Thoracic aorta (tissue), 2 donors: ENCODE measurements at regions not wholly inside any gene's neighbourhood (a gene's known extent, or its start where the extent isn't known, plus 50 kb on each side); places are given as distances from the start of the nearest gene placed in this dataset.

Experiments
- ATAC-seq: fragments of 150-250 bp; one replicate; pipeline ENCODE4 v1.8.0; 2017; ENCODE audit warnings: low read depth; ENCODE audit not compliant: insufficient number of reproducible peaks, low FRiP score
- DNase-seq: peaks from one replicate; pipeline ENCODE4 v3.0.0-alpha.2; 2020; ENCODE audit warnings: low spot score
- H3K27ac ChIP-seq, 2 donors: fragments of 200-600 bp; sonication (generic); 1 replicate in 1 of 2; 2 replicates in 1 of 2; pipeline ENCODE4 v1.5.1; 2016; ENCODE audit warnings: mild to moderate bottlenecking in 2 of 2, moderate library complexity in 2 of 2
- H3K27me3 ChIP-seq: fragments of 200-600 bp; sonication (generic); replicated peaks from 2 replicates; pipeline ENCODE4 v1.6.0; 2016; ENCODE audit warnings: mild to moderate bottlenecking; ENCODE audit not compliant: insufficient read depth
- H3K36me3 ChIP-seq: fragments of 200-600 bp; sonication (generic); one replicate; pipeline ENCODE4 v1.5.1; 2016
- H3K4me1 ChIP-seq, 2 donors: fragments of 200-600 bp; sonication (generic); 1 replicate in 1 of 2; 2 replicates in 1 of 2; pipeline versions ENCODE4 v1.5.1 to v1.6.0; 2016; ENCODE audit warnings: low read depth in 2 of 2, mild to moderate bottlenecking in 1 of 2; ENCODE audit not compliant: control insufficient read depth in 1 of 2
- H3K4me3 ChIP-seq: fragments of 200-600 bp; sonication (generic); 2 replicates; pipeline ENCODE4 v1.5.1; 2016; ENCODE audit warnings: mild to moderate bottlenecking
- H3K9me3 ChIP-seq: fragments of 200-600 bp; sonication (generic); 2 replicates; pipeline ENCODE4 v1.5.1; 2016
- TF ChIP-seq, protein P1 (sequence below): fragments of 200-600 bp; sonication (generic); IDR thresholded peaks from one replicate; pipeline ENCODE4 v1.5.1; 2019; ENCODE audit warnings: antibody characterized with exemption

DNA sequence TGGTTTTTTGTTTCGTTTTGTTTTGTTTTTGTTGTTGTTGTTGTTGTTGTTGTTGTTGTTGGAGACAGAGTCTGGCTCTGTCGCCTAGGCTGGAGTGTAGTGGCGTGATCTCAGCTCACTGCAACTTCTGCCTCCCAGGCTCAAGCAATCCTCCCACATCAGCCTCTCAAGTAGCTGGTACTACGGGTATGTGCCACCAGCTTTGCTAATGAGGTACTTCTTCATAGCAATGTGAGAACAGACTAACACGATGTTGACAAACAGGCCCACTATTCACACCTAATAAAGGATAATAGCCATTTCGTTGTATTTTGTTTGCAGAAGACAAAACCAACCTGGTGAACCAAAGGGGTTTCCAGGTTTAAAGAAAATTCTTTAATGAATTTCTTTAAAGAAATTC is 130.9 kb downstream of the DIRAS2 start:
- Histone ChIP-seq H3K4me1 (no peaks in the 10 kb centered on the region), H3K27me3 (no peaks in the 10 kb centered on the region), H3K9me3 (no peaks in the 10 kb centered on the region), H3K36me3 (no peaks in the 10 kb centered on the region), H3K4me3 (no peak overlapping the region), H3K27ac (no peak overlapping the region)
- ATAC-seq (no peak), DNase-seq (no peak)
- TF ChIP-seq, protein P1, sequence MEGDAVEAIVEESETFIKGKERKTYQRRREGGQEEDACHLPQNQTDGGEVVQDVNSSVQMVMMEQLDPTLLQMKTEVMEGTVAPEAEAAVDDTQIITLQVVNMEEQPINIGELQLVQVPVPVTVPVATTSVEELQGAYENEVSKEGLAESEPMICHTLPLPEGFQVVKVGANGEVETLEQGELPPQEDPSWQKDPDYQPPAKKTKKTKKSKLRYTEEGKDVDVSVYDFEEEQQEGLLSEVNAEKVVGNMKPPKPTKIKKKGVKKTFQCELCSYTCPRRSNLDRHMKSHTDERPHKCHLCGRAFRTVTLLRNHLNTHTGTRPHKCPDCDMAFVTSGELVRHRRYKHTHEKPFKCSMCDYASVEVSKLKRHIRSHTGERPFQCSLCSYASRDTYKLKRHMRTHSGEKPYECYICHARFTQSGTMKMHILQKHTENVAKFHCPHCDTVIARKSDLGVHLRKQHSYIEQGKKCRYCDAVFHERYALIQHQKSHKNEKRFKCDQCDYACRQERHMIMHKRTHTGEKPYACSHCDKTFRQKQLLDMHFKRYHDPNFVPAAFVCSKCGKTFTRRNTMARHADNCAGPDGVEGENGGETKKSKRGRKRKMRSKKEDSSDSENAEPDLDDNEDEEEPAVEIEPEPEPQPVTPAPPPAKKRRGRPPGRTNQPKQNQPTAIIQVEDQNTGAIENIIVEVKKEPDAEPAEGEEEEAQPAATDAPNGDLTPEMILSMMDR, result no peak

DNA sequence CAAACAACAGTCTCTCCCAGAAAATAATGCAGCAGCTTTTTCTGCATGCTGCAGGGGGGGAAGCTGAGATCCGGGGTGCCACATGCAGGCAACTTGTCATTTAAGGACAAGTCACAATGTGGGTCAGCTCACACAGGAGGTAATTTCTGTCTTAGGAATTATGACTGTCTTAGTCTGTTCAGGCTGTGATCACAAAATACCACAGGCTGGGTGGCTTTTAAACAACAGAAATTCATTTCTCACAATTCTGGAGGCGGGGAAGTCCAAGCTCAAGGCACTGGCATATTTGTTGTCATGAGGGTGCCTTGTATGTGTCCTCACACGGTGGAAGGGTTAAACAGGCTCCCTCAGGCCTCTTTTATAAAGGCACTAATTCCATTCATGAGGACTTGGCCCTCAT is 127.7 kb downstream of the DIRAS2 start:
- no peak for DNase-seq
- TF ChIP-seq, protein P1, result no peak
- Histone ChIP-seq H3K27me3 (no peaks in the 10 kb centered on the region), H3K9me3 (no peaks in the 10 kb centered on the region), H3K27ac (no peak overlapping the region), H3K4me3 (no peak overlapping the region), H3K36me3 (no peaks in the 10 kb centered on the region), H3K4me1 (no peaks in the 10 kb centered on the region)
- no peak for ATAC-seq

DNA sequence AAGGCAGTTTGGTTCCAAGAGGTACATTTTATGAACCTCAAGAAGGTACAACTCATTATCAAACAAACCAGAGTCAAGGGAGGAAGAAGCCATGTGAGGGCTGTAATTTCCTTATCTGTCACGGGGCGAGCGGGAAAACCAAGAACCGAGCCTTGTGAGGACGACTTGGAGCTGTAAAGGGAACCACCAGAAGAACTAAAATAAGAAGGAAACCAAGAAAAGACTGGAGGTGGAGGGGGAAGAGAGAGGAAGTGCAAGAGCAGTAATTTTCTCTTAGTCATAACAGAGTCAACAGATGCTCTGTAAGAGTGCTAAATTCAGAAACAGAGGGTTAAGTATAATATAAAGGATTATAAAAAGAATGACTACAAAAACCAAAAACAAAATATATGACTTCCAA is 127.1 kb downstream of the DIRAS2 start:
- Histone ChIP-seq H3K4me3 (no peak overlapping the region), H3K9me3 (no peaks in the 10 kb centered on the region), H3K27ac (no peak overlapping the region), H3K4me1 (no peaks in the 10 kb centered on the region), H3K27me3 (no peaks in the 10 kb centered on the region), H3K36me3 (no peaks in the 10 kb centered on the region)
- DNase-seq, result no peak
- ATAC-seq, result no peak
- TF ChIP-seq, protein P1, result no peak

DNA sequence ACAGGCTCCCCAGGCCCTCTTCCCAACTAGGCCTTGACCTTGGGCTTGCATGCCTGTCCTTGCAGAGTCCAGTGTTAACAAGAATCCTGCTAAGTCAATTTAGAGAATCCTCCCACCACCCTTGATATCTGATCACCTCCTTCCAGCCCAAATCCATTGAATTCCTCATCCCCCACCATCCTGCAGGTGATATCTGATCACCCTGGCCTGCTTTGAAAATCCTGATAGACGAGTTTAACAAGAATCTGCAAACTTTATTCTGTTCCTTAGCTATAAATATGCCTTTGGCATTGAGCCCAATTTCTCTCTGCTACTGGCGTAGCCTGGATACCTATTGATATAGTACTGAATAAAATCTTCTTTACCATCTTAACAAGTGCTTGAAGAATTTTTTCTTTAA is 125.5 kb downstream of the DIRAS2 start:
- Histone ChIP-seq H3K27ac (no peak overlapping the region), H3K27me3 (no peaks in the 10 kb centered on the region), H3K36me3 (no peaks in the 10 kb centered on the region), H3K4me1 (no peaks in the 10 kb centered on the region), H3K4me3 (no peak overlapping the region), H3K9me3 (no peaks in the 10 kb centered on the region)
- ATAC-seq (no peak), DNase-seq (no peak)
- TF ChIP-seq, protein P1, result no peak

DNA sequence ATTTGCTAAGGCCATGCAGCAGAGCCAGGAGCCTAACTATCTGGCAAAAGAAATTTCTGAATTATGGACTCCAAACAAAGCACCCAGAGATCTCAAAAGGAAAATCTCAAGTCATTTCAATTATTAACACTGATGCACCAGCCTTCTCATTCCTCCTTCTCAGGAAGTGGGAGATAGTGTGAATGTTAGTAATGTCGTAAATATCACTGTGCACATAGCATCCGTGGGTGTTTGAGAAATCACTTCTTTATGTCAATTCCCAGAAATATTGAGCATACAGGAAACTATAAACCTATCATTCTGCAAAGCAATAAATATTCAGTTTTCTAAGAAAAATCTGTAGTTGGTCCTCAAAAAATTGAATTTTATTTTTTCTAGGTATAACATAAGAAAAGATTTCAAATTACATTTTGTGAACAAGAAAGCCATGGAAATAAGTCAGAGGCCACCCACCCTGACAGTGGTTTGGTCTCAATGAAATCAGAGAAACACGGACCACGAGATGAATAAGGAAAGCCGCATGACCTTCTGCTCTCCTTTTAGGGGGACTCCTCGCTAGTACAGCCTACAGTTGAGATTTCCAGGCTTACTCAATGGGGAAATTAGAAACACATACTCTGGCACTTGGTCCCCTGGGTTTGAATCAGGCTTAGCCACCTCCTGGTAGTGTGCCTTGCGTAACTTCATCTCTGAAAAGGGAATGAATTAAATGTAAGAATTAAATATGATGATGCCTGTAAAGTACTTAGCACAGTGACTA is 120.6 kb downstream of the DIRAS2 start:
- Histone ChIP-seq H3K4me3 (no peak overlapping the region), H3K27ac (no peak overlapping the region), H3K36me3 (no peaks in the 10 kb centered on the region), H3K9me3 (no peaks in the 10 kb centered on the region), H3K4me1 (no peaks in the 10 kb centered on the region), H3K27me3 (no peaks in the 10 kb centered on the region)
- ATAC-seq (no peak), DNase-seq (no peak)
- TF ChIP-seq, protein P1, result no peak
